Hippocampal formation (tissue), 2 donors: ENCODE measurements at regions not wholly inside any gene's neighbourhood (a gene's known extent, or its start where the extent isn't known, plus 50 kb on each side); places are given as distances from the start of the nearest gene placed in this dataset.

Experiments
- DNase-seq, 2 donors: peaks; one replicate each; lab custom pipeline; 2025; lab: John Stamatoyannopoulos, UW

DNA sequence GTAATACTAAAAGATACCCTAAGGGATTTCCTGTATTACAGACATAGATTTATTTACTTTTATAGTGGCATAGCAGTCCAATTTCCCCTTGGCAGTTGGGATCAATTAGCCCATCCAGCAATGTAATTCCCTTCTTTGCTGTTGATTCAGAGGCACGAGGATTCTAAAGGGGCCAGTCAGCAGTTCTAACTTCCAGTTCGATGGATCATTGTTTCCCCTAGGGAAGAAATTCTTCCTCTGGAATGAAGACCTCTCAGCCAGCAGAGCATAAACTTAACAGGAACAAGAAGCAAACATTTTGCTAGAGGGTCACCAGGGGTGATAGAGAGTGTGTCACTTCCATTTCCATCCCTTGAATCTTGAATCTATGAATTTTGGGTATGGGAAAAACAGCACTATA, 395.7 kb upstream of the NOVA1 start:
- DNase-seq: no peak

DNA sequence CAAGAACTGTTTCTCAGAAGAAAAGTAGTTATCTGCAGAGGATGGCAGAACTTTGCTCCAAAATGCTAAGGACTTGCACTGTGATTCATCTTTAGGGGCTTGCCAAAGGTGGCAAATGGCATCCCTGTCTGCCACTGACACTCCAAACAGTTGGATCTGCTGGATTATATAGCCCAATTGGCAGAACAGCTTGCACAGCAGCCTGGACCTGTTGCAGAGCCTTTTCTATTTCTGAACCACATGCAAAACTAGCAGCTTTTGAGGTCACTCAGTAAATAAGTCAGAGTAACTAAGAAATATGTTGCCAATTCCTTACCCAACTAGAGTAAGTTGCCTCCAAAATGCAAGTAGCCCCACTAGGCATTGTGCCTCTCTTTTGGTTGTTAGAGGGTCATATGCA, 397.5 kb upstream of the NOVA1 start:
- no peak for DNase-seq

DNA sequence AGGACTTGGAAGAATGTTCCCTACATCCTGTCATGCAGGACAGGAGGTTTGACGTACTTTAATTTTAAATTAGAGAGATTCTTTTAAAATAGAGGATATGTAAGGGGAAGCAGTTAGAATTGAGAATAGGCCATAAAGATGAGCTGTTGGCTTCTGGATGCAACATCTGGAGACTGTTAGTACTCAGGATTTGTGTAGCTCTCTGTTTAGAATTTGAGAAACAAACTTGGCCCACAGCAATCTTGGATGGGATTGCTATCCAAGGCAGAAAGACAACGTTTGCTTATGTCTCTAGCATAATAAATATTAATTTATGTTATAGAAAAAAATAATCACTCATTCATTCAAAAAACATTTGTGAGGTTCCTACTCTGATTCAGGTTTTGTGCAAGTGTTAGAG, 398.4 kb upstream of the NOVA1 start:
- no peak for DNase-seq

DNA sequence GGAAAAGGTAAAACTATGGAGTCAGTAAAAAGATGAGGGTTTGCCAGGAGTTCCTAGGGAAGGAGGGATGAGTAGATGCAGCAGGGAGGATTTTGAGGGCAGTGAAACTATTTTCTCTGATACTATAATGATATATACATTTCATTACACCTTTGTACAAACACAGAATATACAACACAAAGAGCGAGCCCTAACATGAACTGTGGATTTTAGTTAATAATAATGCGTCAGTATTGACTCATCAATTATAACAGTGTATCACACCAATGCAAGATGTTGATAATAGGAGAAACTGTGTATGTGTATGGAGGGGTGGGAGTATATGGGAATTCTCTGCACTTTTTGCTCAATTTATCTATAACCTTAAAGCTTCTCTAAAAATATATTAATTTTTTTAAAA, 404.3 kb upstream of the NOVA1 start:
- no peak for DNase-seq

DNA sequence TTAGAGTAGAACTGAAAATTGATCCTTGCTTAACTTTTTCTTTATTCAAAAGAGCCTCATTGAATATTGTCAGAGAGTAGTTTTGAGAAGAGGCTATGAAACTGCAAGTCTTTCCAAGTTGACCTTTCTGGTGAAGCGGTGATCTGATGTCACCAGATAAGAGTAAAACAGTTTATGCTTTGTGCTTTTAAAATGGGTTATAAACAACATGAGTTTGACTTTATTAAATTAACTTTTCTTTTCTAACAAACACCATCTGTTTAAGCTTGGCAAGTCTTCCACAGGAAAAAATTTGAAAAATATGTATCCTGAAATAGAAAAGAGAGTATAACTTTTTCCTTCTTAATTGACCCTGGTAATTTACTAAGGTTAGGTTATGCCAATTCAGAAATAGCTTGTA, 408.7 kb upstream of the NOVA1 start:
- DNase-seq: no peak

DNA sequence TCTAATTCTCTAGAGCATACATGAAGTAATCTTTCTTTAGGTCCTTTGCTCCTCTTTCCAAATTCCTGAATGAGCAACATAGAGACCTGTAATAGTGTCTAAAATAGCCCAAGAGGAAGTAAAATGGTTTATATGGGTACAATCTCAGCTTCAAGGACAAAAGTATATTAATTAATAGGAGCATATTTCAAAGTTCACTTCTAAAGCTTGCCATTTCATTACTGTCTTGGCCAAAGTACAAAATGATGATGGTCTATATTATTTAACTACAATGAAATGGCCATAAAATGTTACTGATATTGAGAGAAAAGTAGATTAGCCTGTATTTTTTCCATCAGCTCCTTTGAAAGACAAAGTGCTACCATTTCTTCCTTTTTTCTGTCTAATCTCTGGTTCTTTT, 410.4 kb upstream of the NOVA1 start:
- DNase-seq: no peak

DNA sequence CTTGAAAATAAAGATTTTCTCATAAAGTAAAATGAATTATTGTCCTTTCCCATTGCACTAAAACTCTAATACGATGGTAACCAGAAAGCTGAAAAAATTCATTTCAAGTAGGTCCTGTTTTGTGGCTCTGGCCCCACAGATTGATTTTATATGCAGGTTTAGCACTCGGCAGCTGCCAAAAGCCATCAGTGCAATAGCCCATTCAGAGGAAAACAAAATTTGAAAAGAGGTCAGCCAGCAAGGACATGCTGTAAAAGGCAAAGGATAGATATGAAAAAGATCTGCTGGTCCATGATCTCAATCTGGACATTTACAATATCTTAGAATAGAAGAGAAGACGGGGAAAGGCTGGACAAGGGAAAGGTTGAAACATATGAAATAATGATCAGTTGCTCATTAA, 414.8 kb upstream of the NOVA1 start:
- DNase-seq: no peak

DNA sequence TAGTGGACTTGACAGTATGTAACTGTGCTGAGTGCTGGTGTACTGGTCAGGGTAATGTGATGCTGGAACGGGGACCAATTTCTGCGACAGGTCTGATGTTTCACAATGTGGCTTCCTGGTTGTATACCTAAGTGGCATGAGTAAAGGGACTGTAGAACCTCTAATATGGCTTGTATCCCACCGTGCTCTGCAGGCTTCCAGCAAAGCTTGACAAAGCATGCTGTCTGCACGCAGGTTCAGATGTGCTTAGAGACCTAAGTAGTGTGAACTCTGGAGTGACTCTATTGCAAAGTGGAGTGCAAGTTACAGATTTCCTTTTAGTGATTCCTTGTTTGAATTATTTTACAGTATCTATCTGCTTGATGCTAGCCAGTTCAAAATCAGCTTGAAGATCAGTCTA, 415.8 kb upstream of the NOVA1 start:
- no peak for DNase-seq

DNA sequence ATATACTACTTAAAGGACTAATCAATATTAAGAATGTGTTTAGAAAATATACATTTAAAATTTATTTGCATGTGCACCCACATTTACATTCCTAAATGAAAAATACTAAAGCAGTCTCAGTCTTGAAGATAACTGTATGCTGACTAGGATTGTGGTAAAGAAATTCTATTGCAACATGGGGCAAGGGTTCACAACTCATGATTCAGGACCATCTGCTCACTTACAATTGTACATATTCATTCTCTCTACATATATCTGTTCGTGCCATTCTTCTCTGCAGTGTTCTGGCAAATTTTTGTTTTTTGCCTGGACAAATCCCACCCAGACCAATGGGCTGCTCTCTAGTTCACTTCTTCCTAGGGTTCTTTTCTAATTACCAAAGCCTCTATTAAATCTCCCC, 417.2 kb upstream of the NOVA1 start:
- no peak for DNase-seq

DNA sequence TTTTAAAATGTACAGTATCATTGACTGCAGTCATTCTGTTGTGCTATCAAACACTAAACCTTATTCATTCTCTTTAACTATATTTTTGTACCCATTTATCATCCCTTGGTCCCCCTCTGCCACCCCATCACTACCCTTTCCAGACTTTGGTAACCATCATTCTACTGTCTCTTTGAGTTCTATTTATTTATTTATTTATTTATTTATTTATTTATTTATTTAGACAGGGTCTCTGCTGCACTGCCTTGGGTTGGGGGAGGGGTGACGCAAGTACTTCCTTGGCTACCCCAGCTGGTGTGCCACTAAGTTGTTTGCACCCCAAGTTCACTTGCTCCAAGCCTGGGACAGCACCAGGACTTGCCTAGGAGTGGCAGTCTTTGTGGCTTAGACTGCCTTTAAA, 427.8 kb upstream of the NOVA1 start:
- no peak for DNase-seq

DNA sequence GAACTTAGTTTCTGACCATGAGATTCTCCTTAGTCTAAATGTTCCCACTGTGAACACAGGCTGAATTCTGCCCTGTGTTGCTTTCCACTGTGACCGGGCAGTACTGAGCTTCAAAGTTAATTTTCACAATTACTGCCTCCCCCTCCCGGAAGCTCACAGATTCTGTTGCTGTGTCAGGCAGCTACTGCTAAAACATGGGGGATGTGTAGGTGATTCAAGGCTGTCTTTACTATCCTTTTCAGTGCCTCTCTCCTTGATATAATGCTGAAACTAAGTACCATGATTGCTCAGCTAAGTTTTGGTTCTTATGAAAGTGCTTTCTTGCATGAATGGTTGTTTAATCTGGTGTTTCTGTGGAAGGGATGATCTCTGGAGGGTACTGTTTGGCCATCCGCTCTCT, 428.3 kb upstream of the NOVA1 start:
- DNase-seq: no peak

DNA sequence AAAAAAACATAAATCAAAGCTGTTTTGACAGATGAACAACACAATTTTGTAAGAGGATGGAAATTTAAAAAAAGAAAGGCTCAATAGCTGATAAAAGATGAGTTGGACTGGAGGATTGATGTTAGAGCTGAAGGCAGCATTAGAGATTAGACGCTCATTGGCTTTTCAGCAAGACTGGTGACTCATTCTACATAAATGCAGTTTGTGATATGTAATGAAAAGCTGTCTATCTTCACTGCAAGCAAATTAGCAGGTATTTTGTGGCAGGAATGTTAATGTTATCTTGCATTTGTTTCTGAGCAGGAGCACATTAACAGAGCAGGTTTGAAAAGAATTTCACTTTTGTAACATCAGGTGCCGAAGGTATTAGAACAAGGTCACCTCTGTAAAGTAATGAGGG, 442.7 kb upstream of the NOVA1 start:
- DNase-seq: no peak

DNA sequence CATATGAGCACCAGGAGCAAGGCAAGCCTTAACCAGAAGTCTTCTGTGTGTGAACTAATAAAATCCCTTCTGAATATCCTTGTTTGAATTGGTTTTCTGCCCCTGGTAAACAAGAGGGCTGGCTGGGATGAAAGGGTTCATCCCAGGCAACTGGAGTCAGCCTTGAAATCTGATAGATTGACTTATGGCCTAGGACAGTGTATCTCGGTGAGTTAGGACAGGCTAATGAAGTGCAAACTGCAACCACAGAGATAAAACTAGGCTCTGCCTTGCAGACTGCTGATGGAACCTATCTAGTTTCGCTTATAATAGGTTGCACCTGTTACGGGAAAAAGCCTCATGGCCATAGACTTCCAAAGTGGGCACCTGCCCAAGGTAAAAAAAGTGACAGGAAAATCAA, 451.9 kb upstream of the NOVA1 start:
- no peak for DNase-seq

DNA sequence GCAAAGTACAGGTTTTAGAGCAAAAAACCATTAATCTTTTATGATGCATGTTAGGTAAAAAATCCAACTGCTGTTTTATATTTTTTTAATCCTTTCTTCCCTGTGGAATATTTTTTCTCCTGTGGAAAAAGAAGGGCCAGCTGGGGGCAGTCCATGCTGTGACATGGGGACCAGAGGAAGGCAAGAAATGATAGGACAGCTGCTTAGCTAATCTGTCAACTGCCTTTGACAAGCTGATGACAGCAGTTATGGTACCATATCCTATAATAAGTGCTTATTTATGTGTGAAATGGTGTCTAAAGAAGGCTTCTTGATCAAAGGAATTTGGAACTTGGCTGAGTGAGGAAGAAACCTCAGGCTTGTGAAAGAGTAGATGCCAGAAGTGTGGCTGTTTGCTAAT, 452.4 kb upstream of the NOVA1 start:
- DNase-seq: no peak

DNA sequence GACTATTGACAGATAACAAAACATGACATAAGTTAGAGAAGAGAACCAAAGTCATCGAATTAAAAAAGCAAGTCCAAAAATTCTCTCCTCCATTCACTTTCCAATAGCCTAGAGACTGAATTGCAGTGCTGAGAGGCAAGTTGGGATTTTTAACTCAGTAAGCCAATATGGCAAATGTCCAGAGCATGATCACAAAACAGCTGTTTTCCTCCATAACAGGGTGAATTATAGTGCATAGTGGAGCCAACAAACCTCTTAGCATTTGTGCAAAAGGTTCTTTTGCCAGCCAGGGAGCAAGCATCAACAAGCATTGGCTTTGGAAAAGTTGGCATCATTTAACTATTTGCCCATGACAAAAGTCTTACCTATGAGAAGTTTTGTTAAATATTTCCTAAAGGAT, 458.8 kb upstream of the NOVA1 start:
- no peak for DNase-seq

DNA sequence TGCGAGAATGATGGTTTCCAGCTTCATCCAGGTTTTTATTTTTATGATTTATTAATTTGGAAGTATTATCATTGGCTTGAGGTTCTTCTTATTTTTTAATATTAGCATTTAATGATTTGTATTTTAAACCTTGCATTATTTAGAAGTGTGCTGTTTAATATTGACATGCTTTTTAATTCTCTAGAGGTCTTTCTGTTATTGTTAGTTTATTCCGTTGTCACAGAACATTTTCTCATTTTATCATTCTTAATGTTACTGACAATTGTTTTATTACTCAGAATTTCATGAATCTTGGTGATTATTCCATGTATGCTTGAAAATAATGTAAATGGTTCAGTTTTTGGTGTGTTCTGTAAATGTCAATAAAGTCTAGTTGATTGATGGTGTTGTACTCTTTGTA, 463.5 kb upstream of the NOVA1 start:
- no peak for DNase-seq

DNA sequence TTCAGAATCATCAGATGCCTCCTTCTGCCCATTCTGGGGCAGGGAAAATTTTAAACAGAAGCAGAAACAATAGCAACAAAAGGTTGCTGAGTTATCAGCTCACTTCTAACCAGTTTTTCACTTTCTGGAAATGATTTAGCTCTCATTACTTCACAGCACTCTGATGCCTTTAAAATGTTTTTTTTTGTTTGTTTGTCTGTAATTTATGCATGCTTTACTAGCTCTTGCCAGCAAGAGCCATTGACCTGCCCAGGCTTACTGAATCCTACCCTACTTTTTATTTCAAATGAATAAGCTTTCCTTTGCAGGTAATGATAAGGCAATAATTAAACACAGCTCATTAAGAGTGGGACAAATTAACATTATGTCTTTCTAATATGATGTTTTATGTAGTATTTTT, 466.1 kb upstream of the NOVA1 start:
- DNase-seq: no peak

DNA sequence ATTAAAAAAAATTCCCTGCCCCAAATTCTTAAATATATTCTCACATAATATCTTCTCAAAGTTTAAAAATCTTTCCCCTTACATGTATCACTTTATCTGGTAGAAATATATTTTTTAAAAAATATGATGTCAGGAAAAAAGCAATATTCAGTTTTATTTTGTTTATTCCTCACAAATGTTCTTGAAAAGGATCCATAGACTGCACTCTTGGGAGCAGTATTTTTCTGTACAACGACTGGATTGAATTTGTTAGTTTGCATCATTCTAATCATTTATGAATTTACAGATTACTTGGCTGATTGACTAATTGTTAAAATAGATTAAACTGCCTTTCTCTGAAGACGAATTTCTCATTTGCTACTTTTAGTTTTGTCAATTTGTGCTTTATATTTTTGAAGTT, 468.1 kb upstream of the NOVA1 start:
- no peak for DNase-seq

DNA sequence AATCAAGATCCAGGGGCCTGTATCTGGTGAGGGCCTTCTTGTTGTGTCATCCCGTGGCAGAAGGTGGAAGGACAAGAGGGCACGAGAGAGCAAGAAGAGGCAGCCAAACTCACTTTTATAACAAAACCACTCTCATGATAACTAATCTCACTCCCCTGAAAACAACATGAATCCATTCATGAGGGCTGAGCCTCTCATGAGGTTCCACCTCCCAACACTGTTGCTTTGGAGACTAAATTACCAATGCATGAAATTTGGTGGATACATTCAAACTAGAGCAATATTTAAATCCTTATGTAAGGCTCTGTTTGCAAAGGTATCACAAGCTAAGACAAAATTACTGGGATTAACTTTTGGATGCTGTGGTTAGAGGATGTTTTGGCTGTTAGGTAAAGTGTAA, 470.1 kb upstream of the NOVA1 start:
- no peak for DNase-seq

DNA sequence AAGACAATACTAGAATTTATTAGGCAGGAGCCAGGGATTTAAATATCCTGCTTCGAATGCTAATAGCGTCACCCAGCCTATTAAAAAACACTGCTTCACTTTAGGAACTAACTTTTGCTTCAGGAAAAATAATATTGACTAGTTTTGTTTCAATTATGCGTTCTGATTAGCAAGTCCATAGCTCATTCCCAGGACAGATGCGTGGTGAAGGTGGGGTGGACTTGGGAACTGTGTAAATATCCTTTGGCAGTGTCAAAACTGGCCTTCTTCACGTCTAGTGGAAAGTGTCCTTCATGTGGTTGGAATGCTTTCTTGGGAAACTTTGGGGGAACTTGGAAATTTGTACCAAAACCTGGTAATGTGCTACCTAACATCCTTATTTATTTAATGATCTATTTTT, 474.8 kb upstream of the NOVA1 start:
- no peak for DNase-seq

DNA sequence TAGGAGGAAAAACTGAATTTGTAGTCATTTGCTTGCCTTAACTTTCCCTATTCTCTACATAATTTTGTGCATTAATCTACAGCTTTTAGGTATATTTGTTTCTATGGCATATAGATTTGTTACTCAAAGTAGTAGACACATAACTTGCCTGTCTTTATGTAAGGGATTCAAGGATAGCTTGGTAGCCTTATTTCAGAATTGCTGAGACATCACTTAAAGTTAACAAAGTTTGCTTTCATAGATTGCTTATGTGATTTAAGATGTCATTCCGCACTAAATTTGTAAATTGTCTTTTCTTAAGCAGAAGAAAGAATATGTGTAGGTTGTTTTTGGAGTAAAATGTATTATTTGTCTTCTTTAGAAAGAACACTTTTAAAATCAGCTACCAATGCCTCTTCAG, 477.7 kb upstream of the NOVA1 start:
- no peak for DNase-seq

DNA sequence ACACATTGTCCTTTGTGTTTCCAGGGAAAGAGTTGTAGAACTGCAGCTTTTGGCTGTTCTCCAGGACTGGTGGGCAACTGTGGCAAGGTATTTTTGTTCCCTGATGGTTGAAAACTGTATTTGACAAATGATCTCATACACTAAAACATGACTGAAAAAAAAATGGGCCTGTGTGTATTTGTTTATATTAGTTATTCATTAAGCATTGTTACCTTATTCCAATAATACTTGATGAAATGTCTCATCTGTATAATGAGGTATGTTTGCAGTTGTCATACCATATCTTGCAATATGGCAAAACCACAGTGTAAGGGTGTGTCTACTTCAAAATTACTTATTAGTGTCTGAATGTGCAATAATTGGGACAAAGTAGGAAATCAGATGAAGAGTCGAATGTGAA, 479.4 kb upstream of the NOVA1 start:
- DNase-seq: no peak

DNA sequence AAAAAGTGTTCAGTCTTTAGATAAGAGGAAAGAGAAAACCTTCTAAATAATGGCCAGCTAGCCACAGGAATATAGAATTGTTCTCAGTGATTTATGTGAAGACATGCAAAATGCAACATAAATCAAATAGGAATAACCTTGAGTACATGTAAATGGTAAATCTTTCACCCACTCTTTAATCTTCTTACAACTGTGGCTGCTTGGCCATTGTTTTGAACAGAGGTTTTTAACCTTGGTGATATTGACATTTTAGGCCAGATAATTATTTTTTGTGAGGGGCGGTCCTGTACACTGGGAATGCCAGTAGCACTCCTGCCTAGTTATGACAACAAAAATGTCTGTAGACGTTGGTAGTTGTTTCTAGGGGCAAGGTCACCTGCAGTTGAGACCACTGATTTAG, 479.9 kb upstream of the NOVA1 start:
- DNase-seq: no peak

DNA sequence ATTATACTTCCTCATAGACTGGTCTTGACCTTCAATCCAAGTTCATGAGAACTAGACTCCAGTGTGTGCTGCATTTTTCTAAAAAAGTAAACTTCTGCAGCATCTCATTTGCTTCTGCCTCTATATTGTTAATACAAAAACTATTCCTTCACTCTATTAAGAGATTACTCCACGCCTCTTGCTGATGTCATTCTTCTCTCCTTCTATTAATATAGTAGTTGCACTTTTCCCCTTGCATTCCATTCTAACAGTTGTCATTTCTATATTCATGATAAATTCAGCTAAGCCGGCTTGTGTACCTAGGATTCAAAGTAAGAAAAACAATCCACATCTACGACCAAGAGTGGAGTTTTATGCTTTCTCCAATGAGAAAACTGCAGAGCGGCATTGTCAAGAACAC, 480.4 kb upstream of the NOVA1 start:
- DNase-seq: no peak

DNA sequence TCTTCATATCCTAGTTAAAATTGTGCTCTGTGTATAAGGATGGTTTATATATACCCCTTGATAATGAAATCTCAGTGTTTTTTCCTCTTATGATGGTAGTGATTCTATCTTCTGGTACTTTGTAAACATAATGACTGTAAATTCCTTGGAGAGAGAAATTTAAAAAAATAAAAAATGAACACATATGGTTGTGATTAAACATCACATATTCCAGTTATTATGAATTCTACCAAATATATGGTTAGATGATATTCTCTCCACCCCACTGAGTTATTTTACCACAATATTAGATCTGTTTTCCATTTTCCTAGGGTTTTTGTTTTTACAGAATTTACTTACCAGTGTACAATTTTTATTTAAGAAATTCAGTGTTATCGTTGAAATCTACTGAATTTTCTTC, 481.9 kb upstream of the NOVA1 start:
- no peak for DNase-seq
